Neural cell (in vitro differentiated cells): ENCODE measurements at regions not wholly inside any gene's neighbourhood (a gene's known extent, or its start where the extent isn't known, plus 50 kb on each side); places are given as distances from the start of the nearest gene placed in this dataset.

ENCODE experiments used
- CTCF ChIP-seq: fragments of 450-650 bp; IDR thresholded peaks from 2 replicates; pipeline ENCODE4 v1.5.1; 2014; ENCODE audit warnings: antibody characterized with exemption, mild to moderate bottlenecking, moderate library complexity; ENCODE audit not compliant: poor library complexity, severe bottlenecking
- EP300 ChIP-seq: fragments of 450-650 bp; conservative IDR thresholded peaks from 2 replicates; pipeline ENCODE4 v1.6.1; 2014; ENCODE audit warnings: antibody characterized with exemption, mild to moderate bottlenecking, moderate library complexity; ENCODE audit not compliant: poor library complexity, severe bottlenecking
- EZH2 ChIP-seq: fragments of 200-600, 300-800 bp; shearing (Covaris generic), sonication (generic); IDR thresholded peaks from 2 replicates; pipeline ENCODE4 v1.6.1; 2014; ENCODE audit warnings: antibody characterized with exemption, low read length, borderline replicate concordance, mild to moderate bottlenecking; ENCODE audit not compliant: insufficient read depth, poor library complexity, severe bottlenecking
- POLR2AphosphoS5 ChIP-seq: IDR thresholded peaks from 2 replicates; pipeline ENCODE4 v1.6.1; 2012
- RAD21 ChIP-seq: fragments of 450-650 bp; conservative IDR thresholded peaks from 2 replicates; pipeline ENCODE4 v1.6.1; 2014; ENCODE audit warnings: antibody characterized with exemption, mild to moderate bottlenecking, moderate library complexity
- SMC3 ChIP-seq: fragments of 450-650 bp; conservative IDR thresholded peaks from 2 replicates; pipeline ENCODE4 v1.6.1; 2014; ENCODE audit warnings: antibody characterized with exemption, mild to moderate bottlenecking, moderate library complexity; ENCODE audit not compliant: poor library complexity
- TAF1 ChIP-seq: IDR thresholded peaks from 2 replicates; pipeline ENCODE4 v1.6.1; 2012; ENCODE audit warnings: low read depth
- TF ChIP-seq, protein P1 (sequence below): IDR thresholded peaks from 2 replicates; pipeline ENCODE4 v1.6.1; 2012; ENCODE audit warnings: borderline replicate concordance

DNA sequence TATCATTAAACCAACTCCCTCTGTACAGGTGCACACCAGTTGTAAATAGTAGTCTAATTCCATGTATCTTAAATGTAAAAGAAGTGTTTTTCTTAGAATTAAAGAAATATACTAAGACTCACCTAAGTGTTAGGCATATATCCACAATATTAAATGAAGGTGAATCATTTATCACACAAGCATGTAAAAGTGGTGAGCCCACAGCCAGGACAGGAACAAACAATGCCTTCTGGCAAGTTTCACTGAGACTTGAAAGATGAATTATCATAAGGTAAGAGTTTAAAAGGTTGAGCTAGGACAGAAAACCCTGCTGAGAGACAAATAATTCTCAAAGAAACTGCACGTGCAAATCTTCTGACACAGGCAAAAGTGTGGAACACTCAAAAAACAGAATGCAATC, 832.5 kb downstream of the TAF11L14 start:
- no peak for TF ChIP-seq POLR2AphosphoS5
- TF ChIP-seq CTCF: no peak
- no peak for TF ChIP-seq RAD21
- TF ChIP-seq TAF1: no peak
- no peak for TF ChIP-seq EZH2
- TF ChIP-seq, protein P1, sequence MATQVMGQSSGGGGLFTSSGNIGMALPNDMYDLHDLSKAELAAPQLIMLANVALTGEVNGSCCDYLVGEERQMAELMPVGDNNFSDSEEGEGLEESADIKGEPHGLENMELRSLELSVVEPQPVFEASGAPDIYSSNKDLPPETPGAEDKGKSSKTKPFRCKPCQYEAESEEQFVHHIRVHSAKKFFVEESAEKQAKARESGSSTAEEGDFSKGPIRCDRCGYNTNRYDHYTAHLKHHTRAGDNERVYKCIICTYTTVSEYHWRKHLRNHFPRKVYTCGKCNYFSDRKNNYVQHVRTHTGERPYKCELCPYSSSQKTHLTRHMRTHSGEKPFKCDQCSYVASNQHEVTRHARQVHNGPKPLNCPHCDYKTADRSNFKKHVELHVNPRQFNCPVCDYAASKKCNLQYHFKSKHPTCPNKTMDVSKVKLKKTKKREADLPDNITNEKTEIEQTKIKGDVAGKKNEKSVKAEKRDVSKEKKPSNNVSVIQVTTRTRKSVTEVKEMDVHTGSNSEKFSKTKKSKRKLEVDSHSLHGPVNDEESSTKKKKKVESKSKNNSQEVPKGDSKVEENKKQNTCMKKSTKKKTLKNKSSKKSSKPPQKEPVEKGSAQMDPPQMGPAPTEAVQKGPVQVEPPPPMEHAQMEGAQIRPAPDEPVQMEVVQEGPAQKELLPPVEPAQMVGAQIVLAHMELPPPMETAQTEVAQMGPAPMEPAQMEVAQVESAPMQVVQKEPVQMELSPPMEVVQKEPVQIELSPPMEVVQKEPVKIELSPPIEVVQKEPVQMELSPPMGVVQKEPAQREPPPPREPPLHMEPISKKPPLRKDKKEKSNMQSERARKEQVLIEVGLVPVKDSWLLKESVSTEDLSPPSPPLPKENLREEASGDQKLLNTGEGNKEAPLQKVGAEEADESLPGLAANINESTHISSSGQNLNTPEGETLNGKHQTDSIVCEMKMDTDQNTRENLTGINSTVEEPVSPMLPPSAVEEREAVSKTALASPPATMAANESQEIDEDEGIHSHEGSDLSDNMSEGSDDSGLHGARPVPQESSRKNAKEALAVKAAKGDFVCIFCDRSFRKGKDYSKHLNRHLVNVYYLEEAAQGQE: no peak
- TF ChIP-seq EP300: no peak
- no peak for TF ChIP-seq SMC3
